ENCODE measurements at regions not wholly inside any gene's neighbourhood (a gene's known extent, or its start where the extent isn't known, plus 50 kb on each side); places are given as distances from the start of the nearest gene placed in this dataset.

DNA sequence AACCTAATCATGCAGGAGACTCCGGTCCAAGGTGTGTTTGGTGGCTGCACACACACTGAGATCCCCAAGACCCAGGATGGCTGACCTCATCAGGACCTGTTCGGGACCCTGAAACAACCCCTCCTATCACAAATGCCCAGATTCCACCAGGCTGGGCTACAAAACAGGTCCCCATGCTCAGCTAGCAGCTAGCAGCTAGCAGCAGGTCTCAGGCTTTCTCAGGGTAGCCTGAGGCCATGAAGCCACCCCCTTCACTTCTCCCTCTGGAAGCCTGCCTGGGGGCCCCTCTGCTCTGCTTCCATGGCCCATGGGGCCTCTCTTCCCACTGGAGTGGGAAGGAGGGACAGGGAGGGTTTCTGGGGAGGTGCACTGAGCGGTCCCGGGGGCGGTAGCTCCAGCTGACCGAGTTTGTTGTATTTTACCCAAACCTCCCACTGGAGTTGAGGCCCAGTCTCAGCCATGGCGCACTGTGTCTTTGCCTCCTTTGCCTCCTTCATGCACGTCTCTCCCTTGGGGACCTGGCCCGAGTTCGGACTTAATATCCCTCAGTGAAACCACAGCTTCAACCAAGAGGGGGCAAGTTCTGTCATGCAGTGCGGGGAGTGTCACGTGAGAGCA, 95.1 kb upstream of the GPR26 start:
- no peak for DNase-seq (ENCODE audit: low spot score)

DNA sequence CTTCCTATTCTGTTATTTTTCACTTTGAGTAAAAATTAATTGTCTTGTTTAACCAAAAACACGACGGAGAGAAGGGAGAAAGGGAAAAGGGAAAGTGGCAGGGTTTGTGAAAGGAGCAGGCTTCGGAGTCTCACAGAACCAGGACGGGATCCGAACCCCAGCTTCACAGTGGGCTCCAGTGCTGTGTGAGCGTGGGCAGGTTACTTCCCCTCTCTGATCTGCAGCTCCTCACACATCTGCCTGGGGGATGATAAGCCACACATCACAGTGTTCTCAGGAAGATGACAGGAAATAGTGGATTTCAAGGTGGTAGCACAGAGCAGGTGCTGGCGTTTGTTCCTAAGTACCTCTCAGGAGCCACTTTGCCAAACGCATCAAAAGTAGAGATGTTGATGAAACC, 94.2 kb upstream of the GPR26 start:
- DNase-seq (ENCODE audit: low spot score) = no peak

DNA sequence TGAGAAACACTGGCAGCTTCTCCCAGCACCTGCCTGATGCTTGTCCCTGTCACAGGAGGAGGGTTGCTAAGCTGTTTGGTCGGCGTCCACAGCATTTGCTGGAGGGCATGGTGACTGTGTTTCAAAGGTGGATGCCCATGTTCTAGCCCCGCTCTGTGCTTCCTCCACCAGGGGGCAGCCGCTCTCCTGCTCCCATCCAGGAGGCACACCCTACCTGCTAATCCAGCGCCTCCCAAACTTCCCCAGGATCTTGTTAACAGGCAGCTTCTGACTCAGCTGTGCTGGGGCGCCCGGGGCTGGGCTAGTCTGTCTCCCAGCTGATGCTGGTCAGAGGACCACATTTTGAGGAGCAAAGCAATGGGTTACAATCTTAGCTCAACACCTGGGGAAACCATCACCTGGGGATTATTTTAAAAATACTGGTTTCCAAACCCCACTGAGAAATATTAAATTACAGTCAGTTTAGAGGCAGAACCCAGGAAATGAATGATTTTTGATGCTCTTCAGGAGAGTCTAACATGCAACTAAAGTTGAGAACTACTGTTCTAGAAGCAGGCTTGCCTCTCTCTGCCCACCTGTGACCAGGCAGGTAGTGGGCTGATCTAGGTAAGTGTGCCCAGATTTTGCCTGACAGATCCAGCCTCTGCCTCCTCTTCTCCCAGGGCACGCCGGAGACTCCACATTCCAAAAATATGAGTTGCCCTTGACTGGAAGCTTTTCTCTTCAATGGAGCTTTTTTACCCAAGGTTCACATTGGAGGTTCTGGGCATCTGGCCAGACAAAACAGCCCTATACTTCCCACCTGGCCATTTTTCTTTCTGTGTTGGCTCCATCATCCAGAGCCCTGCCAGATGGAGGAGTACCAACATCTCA, 92.7 kb upstream of the GPR26 start:
- DNase-seq (ENCODE audit: low spot score) = peak; percentile 48

DNA sequence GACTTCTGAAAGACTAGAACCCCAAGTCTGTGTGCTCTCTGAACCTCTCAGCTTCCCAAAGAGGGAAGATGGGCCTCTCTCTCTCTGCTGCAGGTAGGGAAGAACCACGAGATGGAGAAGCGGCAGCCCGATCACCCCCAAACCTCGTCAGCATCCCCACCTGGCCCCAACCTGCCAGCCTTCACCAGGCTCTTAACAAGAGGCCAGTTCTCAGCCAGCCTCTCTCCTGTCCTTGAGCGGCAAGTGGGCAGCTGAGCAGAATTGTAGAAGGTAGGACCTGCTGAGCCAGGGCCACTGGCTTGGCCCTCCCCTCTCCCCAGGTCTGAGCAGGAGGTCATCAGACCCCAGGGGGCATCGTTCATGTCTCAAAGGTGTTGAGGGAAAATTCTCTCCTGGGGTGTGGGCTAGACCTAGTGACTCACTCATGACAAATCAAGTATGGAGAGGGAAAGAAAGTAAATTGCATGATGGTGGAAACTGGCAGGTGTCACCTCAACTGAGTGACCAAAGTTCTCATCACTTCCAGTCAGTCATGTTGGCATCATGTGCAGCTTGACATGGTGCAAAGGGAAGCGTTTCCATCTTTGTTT, 92.0 kb upstream of the GPR26 start:
- no peak for DNase-seq (ENCODE audit: low spot score)

DNA sequence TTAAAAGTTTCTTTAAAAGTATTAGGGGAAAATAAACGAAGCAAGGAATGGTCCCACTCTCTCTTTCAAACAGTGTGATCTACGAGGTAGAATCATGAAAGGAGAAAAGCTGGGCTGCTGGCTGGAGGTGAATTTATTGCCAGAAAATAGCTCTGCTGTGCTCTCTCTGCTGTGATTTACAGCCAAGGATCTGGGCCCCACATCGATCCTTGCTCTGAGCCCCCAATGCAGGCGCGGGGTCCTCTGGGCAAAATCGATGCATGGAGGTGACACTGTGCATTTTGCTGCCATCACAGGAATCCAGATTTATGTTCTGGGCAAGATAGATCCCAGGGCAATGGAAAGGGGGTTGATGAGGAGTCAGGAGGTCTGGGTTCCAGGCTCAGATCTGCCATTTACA, 91.0 kb upstream of the GPR26 start:
- DNase-seq (ENCODE audit: low spot score) = no peak

DNA sequence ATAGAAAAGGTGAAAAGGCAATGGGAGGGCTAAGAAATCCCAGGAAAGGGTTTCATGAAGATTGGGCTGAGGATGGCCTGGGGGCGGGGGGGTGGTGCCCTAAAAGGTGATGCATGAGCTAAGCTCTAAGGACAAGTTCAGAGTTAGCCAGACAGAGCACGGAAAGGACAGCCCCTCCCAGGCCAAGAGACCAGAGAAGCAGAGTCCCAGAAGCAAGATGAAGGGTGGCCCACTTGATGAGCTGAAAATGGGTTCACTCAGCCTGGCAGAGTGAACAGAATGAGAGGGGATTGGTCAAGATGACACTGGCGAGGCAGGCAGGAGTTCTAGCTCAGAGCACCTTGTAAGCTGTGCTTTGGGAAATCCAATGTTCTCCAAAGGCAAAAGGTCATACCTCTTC, 89.4 kb upstream of the GPR26 start:
- DNase-seq (ENCODE audit: low spot score) = no peak

DNA sequence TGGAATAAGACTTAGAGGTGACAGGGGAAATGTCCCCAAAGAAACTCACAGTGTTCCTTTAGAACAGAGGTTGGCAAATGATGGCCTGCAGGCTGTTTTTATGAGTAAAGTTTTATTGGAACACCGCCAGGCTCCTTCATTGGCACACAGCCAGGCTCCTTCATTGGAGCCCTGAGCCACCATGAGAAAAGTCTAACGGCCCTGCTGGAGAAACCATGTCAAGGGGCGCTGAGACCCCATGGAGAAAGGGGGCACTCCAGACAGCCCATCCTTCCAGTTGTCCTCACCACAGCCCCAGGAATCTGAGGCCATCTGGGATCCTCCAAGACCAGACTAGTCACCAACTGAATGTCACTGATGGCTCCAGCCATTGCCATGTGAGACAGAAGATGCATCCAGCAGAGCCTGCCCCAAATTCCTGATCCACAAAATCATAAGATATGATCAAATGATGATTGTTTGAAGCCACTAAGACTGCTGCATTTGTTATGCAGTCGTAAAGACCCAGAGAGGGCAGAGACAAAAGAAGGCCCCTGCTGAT, 88.2 kb upstream of the GPR26 start:
- DNase-seq (ENCODE audit: low spot score) = no peak

DNA sequence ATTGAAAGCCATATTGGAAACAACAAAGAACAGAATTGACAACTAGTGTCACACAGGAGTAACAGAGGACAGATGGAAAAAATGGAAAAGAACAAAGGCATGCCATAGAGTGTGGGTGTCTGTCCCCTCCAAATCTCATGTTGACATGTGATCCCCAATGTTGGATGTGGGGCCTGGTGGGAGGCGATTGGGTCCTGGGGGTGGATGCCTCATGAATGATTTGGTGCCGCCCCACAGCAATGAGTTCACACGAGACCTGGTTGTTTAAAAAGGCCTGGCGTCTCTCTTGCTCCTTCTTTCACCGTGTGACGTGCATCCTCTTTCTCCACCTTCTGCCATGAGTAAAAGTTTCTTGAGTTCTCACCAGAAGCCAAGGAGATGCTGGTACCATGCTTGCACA, 87.4 kb upstream of the GPR26 start:
- no peak for DNase-seq (ENCODE audit: low spot score)

DNA sequence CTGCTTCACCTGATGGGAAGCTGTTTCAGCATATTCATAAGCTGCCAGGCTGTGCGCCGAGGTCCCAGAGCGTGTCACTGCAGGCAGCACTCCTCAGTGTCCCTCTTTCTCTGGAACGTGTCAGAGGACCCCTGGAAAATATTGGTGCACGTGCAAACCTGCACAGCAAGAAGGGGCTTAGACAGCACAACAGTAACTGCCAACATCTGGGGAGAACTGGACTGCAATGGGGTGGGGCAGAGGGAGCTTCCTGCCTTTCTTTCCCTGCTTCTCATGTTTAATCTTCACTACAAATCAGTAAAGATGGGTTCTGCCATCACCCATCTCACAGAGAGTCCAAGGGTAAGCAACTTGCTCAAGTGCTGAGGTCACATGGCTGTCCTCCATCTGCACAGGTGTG, 86.5 kb upstream of the GPR26 start:
- no peak for DNase-seq (ENCODE audit: low spot score)

DNA sequence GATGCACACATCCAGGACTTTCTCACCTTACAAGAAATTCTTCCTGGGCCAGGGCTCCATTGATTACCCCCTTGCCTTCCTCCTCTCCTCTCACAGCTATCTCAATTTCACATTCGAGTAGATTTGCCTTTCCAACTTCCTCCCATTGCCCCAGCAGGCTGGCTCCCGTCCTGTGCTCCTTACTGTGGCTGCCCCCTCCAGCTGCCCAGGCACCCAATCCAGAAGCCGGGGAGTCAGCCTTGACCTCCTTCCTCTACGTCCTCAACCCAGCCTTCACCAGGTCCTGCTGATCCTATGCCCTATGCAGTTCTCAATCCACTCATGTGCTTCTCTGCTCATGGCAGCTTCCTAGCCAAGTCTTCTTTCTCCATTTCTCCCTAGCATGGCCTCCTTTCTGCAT, 85.7 kb upstream of the GPR26 start:
- no peak for DNase-seq (ENCODE audit: low spot score)

DNA sequence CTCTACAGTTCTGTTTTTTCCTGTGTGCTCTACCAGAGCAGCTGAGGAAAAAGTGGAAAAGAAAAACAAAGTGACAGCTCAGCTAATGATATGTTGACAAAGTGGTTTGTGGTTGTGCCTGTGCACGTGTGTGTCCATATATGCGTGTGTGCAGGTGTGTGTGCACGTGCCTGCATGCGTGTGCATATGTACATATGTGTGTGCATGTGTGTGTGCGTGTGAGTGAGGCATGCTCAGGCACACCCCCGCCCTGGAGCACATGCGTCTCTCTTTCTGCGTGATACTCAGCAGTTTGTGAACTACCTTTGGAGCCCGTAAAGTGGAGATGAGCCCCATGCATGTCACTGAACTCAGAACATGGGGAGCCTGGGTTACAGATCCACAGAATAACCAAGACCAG, 84.5 kb upstream of the GPR26 start:
- no peak for DNase-seq (ENCODE audit: low spot score)

DNA sequence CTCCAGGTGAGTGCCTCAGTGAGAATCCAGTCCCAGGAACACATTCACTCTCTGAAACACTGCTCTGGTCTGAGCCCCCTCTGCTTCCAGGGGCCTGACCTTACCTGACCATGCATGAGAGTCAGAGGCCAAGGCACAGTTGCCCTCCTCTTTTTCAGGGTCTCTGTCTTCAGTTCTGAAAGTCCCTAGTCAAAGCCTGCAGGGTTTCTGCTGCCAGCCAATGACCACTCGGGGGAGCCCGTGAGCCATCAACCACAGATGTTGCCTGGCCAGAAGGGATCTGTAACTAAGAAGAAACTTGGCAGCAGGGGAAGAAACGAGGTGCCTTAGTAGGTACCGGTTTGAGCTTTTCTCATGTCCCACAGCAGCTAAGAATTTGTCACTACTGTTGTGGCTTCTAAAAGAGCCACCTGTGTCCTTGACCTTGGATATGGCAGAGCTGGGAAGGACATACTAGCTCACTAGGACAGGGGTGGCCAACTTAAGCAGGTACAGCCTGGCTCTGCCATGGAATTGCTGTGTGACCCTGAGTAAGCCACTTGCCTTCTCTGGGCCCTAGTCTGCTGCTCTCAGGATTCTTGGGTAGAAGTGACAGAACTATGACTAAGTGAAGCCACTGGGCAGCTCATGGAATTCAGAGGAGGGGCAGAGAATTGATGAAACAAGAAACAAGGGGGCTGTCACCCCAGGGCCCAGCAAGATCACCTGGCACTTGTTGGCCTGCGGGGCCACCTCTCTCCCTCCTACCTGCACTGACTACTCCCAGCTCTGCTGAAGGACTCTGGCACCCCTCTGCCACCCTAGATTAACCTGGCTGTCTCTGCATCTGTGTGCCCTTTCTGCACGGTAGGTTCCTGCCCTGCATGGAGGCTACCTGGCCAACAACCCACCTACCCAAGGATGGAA, 83.8 kb upstream of the GPR26 start:
- peak; percentile 70 for DNase-seq (ENCODE audit: low spot score)

DNA sequence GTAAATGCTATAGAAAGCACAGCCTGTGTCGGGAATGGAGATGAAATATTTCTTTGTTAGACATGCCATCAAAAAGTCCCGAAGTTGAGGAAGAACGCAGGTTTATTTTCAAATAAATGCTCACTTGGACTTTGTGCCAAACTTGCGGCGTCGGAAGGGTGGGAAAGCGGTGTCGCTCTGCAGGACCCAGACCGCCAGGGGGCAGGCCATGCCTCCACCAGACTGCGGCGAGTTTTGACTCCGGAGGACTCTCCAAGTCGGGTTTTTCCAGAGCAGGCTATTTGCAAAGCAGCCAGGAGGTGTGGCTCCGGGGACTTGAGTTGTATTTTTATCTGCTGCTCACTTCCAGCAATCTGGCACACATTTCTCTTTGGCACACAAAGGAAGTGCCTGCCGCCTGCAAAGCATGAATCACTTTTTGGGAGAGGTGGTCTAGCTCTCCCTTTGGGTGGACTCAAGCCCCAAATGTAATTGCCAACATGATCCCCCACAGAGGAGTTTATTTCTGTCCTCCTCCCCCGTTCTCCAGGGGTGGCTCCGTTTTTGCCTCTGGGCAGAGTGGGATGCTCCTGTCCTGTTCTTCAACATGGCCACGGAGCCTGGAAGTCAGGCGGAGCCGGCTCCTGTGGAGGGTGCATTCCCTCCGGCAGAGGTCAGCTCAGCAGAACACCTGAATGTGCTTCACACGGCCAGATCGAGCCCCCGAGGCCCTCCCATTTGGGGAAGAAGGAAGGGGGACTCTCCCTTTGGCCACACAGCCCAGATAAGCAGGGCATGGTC, 82.3 kb upstream of the GPR26 start:
- DNase-seq (ENCODE audit: low spot score) = peak; percentile 46

DNA sequence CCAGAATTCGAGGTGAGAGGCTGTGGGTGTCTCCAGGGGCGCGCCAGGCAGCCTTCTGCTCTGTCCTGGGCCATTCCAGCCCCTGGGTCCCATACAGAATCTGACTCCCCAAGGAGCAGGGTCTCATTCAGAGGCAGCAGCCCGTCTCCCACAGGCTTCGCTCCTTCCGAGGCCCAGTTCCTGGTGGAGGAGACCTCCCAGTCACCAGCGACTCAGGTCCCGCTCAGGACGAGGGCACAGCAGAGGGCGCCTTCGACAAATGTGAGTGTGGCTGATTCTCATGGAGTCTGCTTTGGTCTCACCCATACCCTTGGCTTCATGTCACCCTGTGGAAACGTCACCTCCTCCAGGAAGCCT, 81.8 kb upstream of the GPR26 start:
- DNase-seq (ENCODE audit: low spot score) = no peak

DNA sequence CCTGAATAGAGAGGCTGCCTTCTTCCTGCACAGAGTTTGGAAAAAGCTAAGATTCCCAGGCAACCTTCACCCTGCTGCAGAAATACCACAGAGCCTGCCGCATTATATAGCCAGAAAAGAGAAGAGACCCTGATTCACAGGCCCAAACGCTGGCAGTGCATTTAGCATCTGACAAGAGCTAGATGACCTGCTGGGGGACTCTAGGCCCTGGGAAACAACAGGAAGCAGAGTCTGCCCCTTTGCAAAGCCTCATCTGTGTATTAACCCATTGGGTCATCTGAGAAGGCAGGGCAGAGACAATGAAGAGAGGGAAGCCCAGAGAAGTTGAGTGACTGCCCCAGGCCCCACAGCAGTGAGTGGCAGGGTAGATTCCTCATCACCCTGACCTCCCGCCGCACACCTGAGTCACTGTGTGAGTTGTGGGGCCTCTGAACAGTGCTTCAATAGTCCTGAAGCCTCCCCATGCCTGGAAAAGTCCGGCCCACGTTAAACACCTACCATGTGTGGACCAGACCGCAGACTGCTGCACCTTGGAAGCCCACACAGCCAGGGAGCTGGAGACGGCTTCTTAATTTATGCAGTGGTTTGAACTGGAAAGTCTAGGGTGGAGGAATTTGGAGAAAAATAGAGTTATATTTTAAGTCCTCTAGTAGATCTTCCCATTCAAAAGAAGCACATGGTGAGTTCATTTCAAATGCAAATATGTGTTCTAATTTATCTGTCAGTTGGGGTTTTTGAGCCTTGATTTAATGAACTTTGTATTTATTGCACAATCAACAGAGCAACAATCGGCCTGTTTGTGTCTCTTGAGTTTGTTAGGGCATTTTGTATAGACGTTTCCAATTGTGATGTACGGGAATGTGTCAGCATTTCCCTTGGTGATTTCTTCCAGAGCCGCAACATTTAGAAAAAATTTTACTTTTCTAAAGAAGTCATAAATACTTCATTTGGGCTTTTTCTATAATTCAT, 80.4 kb upstream of the GPR26 start:
- DNase-seq (ENCODE audit: low spot score) = no peak

DNA sequence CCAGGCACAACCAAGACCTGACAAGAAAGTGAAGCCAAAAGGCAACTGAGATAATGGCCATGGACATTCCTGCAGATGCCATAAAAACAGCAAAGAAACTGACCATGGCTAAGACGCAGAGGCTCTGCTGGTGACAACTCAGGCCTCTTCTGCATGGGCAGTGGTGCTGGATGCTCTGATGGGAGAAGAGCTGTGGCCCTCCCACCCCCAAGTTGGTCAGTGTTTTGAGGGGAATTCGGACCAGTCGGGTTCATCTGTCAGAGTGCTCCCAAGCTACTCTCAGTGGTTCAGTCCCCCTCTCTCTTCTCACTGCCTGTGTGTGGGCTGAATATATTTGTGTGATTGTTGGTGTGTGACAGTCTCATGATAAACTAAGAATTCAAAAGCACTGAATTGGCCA, 79.0 kb upstream of the GPR26 start:
- DNase-seq (ENCODE audit: low spot score) = no peak

DNA sequence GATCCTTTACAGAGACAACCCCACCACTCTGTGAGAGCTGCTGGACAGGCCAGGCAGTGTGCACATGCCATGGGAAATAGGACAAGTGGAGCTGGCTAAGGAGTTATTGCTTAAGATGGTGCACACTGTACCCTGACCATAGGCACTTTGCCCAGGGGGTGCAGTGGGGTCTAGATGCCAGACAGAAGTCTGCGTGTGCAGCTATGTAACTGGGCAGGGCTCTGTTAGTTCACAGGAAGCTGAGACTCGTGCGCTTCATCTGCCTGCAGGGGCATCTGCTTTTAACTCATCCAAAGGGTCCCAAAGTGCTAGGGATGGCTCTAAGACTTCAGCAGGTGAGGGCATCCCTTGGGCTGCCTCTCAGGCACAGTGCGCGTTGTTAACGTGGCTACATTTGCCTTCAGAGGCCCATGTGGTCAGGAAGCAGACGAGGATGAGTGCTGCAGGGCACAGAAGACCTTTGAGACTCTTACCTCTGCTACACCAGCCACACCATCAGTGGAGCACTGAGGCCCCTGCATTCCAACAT, 77.7 kb upstream of the GPR26 start:
- no peak for DNase-seq (ENCODE audit: low spot score)

DNA sequence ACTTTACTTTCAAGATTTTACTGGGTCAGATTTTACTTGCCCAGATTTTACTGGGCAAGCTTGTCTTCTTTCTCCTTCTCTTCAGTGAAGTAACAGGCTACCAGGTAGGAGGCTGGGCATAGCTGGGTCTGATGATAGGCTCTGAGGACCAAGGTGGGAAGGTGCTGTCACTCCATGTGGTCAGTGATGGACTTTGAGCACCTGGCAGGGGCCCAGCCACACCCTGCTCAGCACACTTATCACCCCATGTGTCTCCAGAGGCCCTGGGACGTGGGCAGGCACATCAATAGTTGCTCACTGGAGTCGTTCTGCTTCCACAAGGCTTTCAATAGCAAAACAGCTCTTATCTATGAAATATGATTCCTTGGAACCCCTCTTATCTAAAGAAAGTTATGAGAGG, 70.5 kb upstream of the GPR26 start:
- no peak for DNase-seq (ENCODE audit: low spot score)

DNA sequence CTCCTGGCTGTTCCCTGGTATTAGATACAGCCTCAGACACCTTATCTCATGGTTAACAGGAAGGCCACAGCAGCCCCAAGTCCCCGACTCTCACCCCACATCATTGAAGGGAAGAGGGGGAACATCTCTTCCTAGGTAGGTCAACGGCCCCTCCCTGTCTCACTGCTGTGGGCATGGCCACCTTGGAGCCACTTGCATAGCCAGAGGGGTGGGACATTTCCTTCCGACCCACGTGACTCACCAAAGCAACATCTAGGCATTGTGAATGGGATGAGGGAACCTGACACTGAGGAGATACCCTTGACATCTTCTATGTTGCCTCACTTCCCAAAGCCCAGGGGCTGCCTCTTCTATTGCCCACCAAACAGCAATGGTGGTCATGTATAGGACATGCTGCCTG, 68.5 kb upstream of the GPR26 start:
- no peak for DNase-seq (ENCODE audit: low spot score)

Measured in SK-N-DZ (cell line).